Neural progenitor cell (in vitro differentiated cells): ENCODE measurements at regions not wholly inside any gene's neighbourhood (a gene's known extent, or its start where the extent isn't known, plus 50 kb on each side); places are given as distances from the start of the nearest gene placed in this dataset.

Experiments
- DNase-seq: peaks from one replicate; pipeline ENCODE4 v3.0.0-alpha.2; 2016; ENCODE audit warnings: low spot score
- H2AFZ ChIP-seq: fragments of 200-600 bp; sonication (generic); replicated peaks from 2 replicates; pipeline ENCODE4 v1.6.1; 2016; ENCODE audit warnings: antibody characterized with exemption
- H3F3A ChIP-seq: fragments of 200-600 bp; sonication (generic); 2 replicates; pipeline ENCODE4 v1.6.1; 2016; ENCODE audit warnings: antibody characterized with exemption, low read depth
- H3K27ac ChIP-seq: fragments of 200-600 bp; sonication (generic); 2 replicates; pipeline ENCODE4 v1.5.1; 2016; ENCODE audit warnings: mild to moderate bottlenecking
- H3K27me3 ChIP-seq: fragments of 200-600 bp; sonication (generic); 2 replicates; pipeline ENCODE4 v1.6.1; 2016; ENCODE audit warnings: mild to moderate bottlenecking, moderate library complexity
- H3K36me3 ChIP-seq: fragments of 200-600 bp; sonication (generic); 2 replicates; pipeline ENCODE4 v1.5.1; 2016
- H3K4me1 ChIP-seq: fragments of 200-600 bp; sonication (generic); 2 replicates; pipeline ENCODE4 v1.6.1; 2016; ENCODE audit warnings: mixed run types
- H3K4me2 ChIP-seq: fragments of 200-600 bp; sonication (generic); 2 replicates; pipeline ENCODE4 v1.6.1; 2016
- H3K4me3 ChIP-seq: fragments of 200-600 bp; sonication (generic); 2 replicates; pipeline ENCODE4 v1.5.1; 2016
- H3K79me2 ChIP-seq: fragments of 200-600 bp; sonication (generic); 2 replicates; pipeline ENCODE4 v1.6.1; 2016; ENCODE audit warnings: low read depth
- H3K9ac ChIP-seq: fragments of 200-600 bp; sonication (generic); 2 replicates; pipeline ENCODE4 v1.6.1; 2016
- H3K9me3 ChIP-seq: fragments of 200-600 bp; sonication (generic); 2 replicates; pipeline ENCODE4 v1.5.1; 2016; ENCODE audit warnings: low read depth
- H4K20me1 ChIP-seq: fragments of 200-600 bp; sonication (generic); 2 replicates; pipeline ENCODE4 v1.6.1; 2016; ENCODE audit warnings: low read depth
- H3K27ac Mint-ChIP-seq: 3 replicates; pipeline ENCODE4 v1.8.0; 2021; ENCODE audit warnings: mixed read lengths
- H3K27me3 Mint-ChIP-seq: 2 replicates; pipeline ENCODE4 v1.8.0; 2022; ENCODE audit warnings: low read depth, mild to moderate bottlenecking, inconsistent platforms, moderate library complexity, mixed read lengths; ENCODE audit not compliant: insufficient read depth
- H3K36me3 Mint-ChIP-seq: 3 replicates; pipeline ENCODE4 v1.8.0; 2021; ENCODE audit warnings: mixed read lengths
- H3K4me1 Mint-ChIP-seq: 3 replicates; pipeline ENCODE4 v1.8.0; 2021; ENCODE audit warnings: mixed read lengths
- H3K4me3 Mint-ChIP-seq: 3 replicates; pipeline ENCODE4 v1.8.0; 2021; ENCODE audit warnings: mild to moderate bottlenecking, moderate library complexity, mixed read lengths
- H3K9me3 Mint-ChIP-seq: 3 replicates; pipeline ENCODE4 v1.8.0; 2020; ENCODE audit warnings: mixed read lengths
- CTCF ChIP-seq: fragments of 200-600 bp; sonication (generic); IDR thresholded peaks from 2 replicates; pipeline ENCODE4 v1.5.1; 2017; ENCODE audit warnings: antibody characterized with exemption, mild to moderate bottlenecking
- EZH2 ChIP-seq: fragments of 200-600 bp; sonication (generic); IDR thresholded peaks from 2 replicates; pipeline ENCODE4 v1.6.1; 2017; ENCODE audit warnings: antibody characterized with exemption, mild to moderate bottlenecking, moderate library complexity
- EZH2phosphoT487 ChIP-seq: fragments of 200-600 bp; sonication (generic); IDR thresholded peaks from 2 replicates; pipeline ENCODE4 v1.6.1; 2017; ENCODE audit warnings: antibody characterized with exemption

- peak overlapping the region; percentile 70 for H3K27ac Mint-ChIP-seq
- TF ChIP-seq EZH2phosphoT487 = no peak
- TF ChIP-seq EZH2 = no peak
- TF ChIP-seq CTCF = no peak
- no peak overlapping the region for H3K4me3 Mint-ChIP-seq
- Histone ChIP-seq H3K9me3 (no peaks in the 10 kb centered on the region), H3K27me3 (no peaks in the 10 kb centered on the region), H3K36me3 (peaks cover 5% of the 10 kb centered on the region), H3K27ac (peak overlapping the region; percentile 75), H3K79me2 (no peaks in the 10 kb centered on the region), H3K9ac (no peak overlapping the region), H3K4me3 (no peak overlapping the region), H2AFZ (peak overlapping the region; percentile 7), H3F3A (peaks cover 17% of the 10 kb centered on the region), H3K4me1 (peaks cover 14% of the 10 kb centered on the region), H3K4me2 (peak overlapping the region; percentile 11), H4K20me1 (no peaks in the 10 kb centered on the region)
- peaks cover 9% of the 10 kb centered on the region for H3K4me1 Mint-ChIP-seq
- H3K9me3 Mint-ChIP-seq = peaks cover 23% of the 10 kb centered on the region
- H3K36me3 Mint-ChIP-seq = no peaks in the 10 kb centered on the region
- peaks cover 2% of the 10 kb centered on the region for H3K27me3 Mint-ChIP-seq
- DNase-seq = peak; percentile 38
Measured at GRCh38 chr7:69047151-69047754, 551.0 kb upstream of the AUTS2 start.

GRCh38 chr7:69049326-69049725 is 548.9 kb upstream of the AUTS2 start:
- no peak for DNase-seq
- H3K4me3 Mint-ChIP-seq = no peak overlapping the region
- Histone ChIP-seq H3K4me2 (no peak overlapping the region), H3K9me3 (no peaks in the 10 kb centered on the region), H3K4me1 (peaks cover 14% of the 10 kb centered on the region), H4K20me1 (no peaks in the 10 kb centered on the region), H3K79me2 (no peaks in the 10 kb centered on the region), H3K4me3 (no peak overlapping the region), H3K36me3 (peaks cover 5% of the 10 kb centered on the region), H2AFZ (no peak overlapping the region), H3K27me3 (no peaks in the 10 kb centered on the region), H3K9ac (no peak overlapping the region), H3K27ac (no peak overlapping the region), H3F3A (peaks cover 17% of the 10 kb centered on the region)
- H3K36me3 Mint-ChIP-seq = no peaks in the 10 kb centered on the region
- H3K9me3 Mint-ChIP-seq = peaks cover 14% of the 10 kb centered on the region
- TF ChIP-seq EZH2phosphoT487 = no peak
- no peak for TF ChIP-seq CTCF
- no peak for TF ChIP-seq EZH2
- no peak overlapping the region for H3K27ac Mint-ChIP-seq
- no peaks in the 10 kb centered on the region for H3K27me3 Mint-ChIP-seq
- peaks cover 9% of the 10 kb centered on the region for H3K4me1 Mint-ChIP-seq

- Mint-ChIP-seq H3K27me3 (no peaks in the 10 kb centered on the region), H3K36me3 (no peaks in the 10 kb centered on the region), H3K27ac (no peak overlapping the region), H3K4me3 (no peak overlapping the region), H3K9me3 (peaks cover 6% of the 10 kb centered on the region), H3K4me1 (peaks cover 2% of the 10 kb centered on the region)
- Histone ChIP-seq H3K9ac (no peak overlapping the region), H3K27ac (no peak overlapping the region), H3K4me3 (no peak overlapping the region), H3K4me1 (peaks cover 4% of the 10 kb centered on the region), H3F3A (peaks cover 5% of the 10 kb centered on the region), H3K27me3 (no peaks in the 10 kb centered on the region), H3K9me3 (no peaks in the 10 kb centered on the region), H2AFZ (no peak overlapping the region), H4K20me1 (no peaks in the 10 kb centered on the region), H3K36me3 (no peaks in the 10 kb centered on the region), H3K4me2 (no peak overlapping the region), H3K79me2 (no peaks in the 10 kb centered on the region)
- DNase-seq = no peak
- TF ChIP-seq CTCF = no peak
- no peak for TF ChIP-seq EZH2phosphoT487
- no peak for TF ChIP-seq EZH2
Measured at GRCh38 chr7:69052447-69052846, 545.8 kb upstream of the AUTS2 start.
